ENCODE measurements at regions not wholly inside any gene's neighbourhood (a gene's known extent, or its start where the extent isn't known, plus 50 kb on each side); places are given as distances from the start of the nearest gene placed in this dataset.
A peak's percentile ranks its signal among the peaks of the same experiment; 100 is the strongest.

DNA sequence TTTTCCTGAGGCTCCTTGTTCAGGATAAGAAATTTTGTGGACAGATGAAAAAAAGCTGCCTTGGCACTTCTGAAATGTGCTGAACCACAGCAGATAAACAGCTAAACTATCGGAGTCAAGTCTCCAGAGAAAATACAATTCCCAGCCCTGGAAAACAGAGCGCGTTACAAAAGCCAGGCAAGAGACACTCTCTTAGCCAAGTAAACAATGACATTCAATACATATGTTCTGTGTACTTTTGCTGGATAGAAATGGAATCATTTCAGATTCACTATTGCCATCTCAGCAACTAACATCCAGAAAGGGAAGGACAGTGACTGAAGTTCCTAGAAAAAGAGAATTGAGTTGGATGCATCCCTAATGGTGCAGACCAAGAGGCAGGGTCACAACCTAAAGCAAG lies 196.8 kb upstream of the NRSN1 start:
- TF ChIP-seq ZFX (IDR thresholded peaks at IDR 0.05) = no peak
- TF ChIP-seq, protein P1, sequence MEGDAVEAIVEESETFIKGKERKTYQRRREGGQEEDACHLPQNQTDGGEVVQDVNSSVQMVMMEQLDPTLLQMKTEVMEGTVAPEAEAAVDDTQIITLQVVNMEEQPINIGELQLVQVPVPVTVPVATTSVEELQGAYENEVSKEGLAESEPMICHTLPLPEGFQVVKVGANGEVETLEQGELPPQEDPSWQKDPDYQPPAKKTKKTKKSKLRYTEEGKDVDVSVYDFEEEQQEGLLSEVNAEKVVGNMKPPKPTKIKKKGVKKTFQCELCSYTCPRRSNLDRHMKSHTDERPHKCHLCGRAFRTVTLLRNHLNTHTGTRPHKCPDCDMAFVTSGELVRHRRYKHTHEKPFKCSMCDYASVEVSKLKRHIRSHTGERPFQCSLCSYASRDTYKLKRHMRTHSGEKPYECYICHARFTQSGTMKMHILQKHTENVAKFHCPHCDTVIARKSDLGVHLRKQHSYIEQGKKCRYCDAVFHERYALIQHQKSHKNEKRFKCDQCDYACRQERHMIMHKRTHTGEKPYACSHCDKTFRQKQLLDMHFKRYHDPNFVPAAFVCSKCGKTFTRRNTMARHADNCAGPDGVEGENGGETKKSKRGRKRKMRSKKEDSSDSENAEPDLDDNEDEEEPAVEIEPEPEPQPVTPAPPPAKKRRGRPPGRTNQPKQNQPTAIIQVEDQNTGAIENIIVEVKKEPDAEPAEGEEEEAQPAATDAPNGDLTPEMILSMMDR (conservative IDR thresholded peaks at IDR 0.05) = no peak
- no peak overlapping the region for H3K27ac ChIP-seq

DNA sequence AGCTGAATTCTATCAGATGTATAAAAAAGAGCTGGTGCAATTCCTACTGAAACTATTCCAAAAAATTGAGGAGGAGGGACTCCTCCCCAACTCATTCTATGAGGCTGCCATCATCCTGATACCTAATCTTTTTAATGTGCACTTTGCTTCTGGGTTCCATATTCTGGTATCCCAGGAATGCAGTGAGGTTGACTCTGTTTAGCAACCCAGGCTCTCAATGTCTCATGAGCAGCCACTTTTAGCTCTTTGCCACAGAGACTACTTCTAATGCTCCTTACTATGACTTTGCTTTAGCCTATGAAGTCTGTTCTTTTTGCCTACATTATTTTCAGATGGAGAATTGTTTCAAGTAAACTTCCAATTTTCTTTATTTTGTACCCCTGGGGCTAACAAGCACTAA lies 185.5 kb upstream of the NRSN1 start:
- H3K27ac ChIP-seq = no peak overlapping the region
- no peak for TF ChIP-seq ZFX (IDR thresholded peaks at IDR 0.05)
- TF ChIP-seq, protein P1 (conservative IDR thresholded peaks at IDR 0.05) = no peak

DNA sequence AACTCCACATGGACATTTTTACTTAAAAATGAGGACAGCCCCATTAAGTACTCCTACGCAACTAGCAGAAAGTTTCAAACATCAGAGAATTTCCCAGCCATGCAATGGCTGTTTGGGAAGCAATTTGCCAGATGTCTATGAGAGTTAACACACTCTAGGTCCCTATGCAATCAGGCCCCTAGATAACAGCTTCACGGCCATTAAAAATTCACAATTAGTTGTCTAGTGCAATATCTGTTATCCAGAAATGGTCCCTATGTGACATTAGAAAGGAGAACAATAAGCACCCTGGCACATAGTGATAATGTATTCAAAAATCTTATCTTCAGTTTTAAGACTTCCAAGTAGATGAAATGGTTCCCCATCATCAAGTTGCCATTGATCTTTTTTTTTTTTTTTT lies 174.3 kb upstream of the NRSN1 start:
- no peak overlapping the region for H3K27ac ChIP-seq
- TF ChIP-seq ZFX (IDR thresholded peaks at IDR 0.05) = no peak
- TF ChIP-seq, protein P1 (conservative IDR thresholded peaks at IDR 0.05) = no peak

DNA sequence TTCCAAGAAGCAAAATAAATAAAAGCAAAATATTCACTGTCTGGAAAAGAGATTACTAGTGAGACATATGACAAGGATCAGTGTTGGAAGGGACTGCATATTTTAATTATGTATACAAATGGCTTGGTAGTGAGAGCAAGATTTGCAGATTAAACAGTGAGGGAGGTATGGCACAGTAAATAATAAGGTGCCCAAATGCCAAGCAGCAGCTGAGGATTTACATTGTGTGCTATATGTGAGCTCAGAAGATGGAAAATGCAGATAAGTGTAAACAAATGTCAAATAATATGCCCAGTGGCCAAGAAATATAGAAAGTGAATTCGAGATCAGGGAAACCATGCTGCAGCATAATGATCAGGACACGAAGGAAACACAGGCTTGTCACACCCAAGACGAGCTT lies 173.8 kb upstream of the NRSN1 start:
- H3K27ac ChIP-seq = peak overlapping the region; percentile 18; the same call in 1 of the 2 replicates
- TF ChIP-seq ZFX (IDR thresholded peaks at IDR 0.05) = no peak
- TF ChIP-seq, protein P1 (conservative IDR thresholded peaks at IDR 0.05) = no peak

DNA sequence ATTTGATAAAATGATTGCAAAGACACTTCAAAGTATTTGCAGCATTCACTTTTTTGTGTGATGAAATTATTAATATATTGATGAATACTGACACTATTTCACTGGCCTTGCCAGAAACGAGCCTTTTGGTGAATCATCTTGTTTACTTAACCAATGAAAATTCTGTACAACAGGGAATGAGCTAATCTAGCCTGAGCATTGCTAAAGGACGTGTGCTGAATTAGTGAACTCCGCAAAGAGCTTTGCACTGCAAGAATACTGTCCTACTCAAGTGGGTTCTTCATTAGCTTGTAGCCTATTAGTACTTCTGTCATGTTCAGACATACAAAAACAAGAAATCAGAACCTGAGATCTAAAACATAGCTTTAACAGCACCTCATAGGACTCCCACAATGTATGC lies 172.0 kb upstream of the NRSN1 start:
- no peak overlapping the region for H3K27ac ChIP-seq
- TF ChIP-seq, protein P1 (conservative IDR thresholded peaks at IDR 0.05) = no peak
- no peak for TF ChIP-seq ZFX (IDR thresholded peaks at IDR 0.05)

DNA sequence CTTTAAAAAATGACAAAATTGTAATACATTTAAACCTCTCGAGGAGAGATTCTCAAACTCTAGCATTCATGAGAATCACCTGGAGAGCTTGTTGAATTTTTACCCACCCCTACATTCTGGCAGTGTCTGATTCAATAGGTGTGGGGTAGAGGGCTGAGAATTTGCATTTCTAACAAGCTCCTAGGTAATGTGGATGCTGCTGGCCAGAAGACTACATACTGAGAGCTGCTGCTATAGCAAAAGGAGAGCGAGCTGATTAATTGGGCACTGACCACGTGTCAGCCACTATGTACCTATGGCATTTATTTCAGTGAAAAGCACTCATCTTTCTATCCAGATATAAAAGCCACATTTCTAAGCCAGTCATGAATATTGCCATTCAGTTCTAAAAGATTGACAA lies 169.0 kb upstream of the NRSN1 start:
- H3K27ac ChIP-seq = no peak overlapping the region
- TF ChIP-seq ZFX (IDR thresholded peaks at IDR 0.05) = no peak
- TF ChIP-seq, protein P1 (conservative IDR thresholded peaks at IDR 0.05) = no peak

DNA sequence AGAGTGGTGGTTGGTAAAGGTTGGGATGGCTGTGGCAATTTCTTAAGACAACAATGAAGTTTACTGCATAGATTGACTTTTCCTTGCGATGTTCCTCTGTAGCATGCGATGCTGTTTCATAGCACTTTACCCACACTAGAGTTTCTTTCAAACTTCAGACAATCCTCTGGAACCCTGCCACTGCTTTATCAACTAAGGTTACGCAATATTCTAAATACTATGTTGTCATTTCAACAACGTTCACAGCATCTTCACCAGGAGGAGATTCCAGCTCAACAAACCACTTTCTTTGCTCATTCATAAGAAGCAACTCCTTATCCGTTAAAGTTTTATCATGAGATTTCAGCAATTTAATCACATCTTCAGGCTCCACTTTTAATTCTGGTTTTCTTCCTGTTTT lies 161.2 kb upstream of the NRSN1 start:
- TF ChIP-seq, protein P1 (conservative IDR thresholded peaks at IDR 0.05) = no peak
- no peak for TF ChIP-seq ZFX (IDR thresholded peaks at IDR 0.05)
- H3K27ac ChIP-seq = no peak overlapping the region
